PC-9 (cell line): ENCODE measurements at regions not wholly inside any gene's neighbourhood (a gene's known extent, or its start where the extent isn't known, plus 50 kb on each side); places are given as distances from the start of the nearest gene placed in this dataset.

Source experiments
- BruUV-seq: library from RNA; stranded (reverse); fragments of 400-500 nt; replicated peaks from 2 replicates; lab custom pipeline; 2021; lab: Mats Ljungman, UMichigan
- CTCF ChIA-PET: fragments of 300-600 bp; sonication (Branson Sonifier 250); formaldehyde crosslinking; loops from one replicate; lab custom pipeline; 2022; ENCODE audit warnings: antibody characterized with exemption; lab: Charles Lee
- POLR2A ChIA-PET: fragments of 300-600 bp; sonication (Branson Sonifier 250); formaldehyde crosslinking; loops from one replicate; lab custom pipeline; 2022; ENCODE audit warnings: antibody characterized with exemption; ENCODE audit not compliant: unreplicated experiment; lab: Charles Lee
- DNase-seq, 2 experiments: peaks; one replicate each; pipeline versions ENCODE4 v3.0.0 to v3.0.0-alpha.2; 2015 to 2022; ENCODE audit warnings: mixed read lengths in 1 of 2
- H2AFZ ChIP-seq: fragments of 200-600 bp; sonication (generic); 2 replicates; pipeline ENCODE4 v1.8.1; 2017; ENCODE audit warnings: antibody characterized with exemption
- H3F3A ChIP-seq: fragments of 200-600 bp; sonication (generic); 2 replicates; pipeline ENCODE4 v1.8.1; 2017; ENCODE audit warnings: antibody characterized with exemption, mild to moderate bottlenecking, low read depth; ENCODE audit not compliant: insufficient read depth
- H3K27ac ChIP-seq: fragments of 200-600 bp; sonication (generic); 2 replicates; pipeline ENCODE4 v1.6.1; 2016; ENCODE audit warnings: mixed run types
- H3K27me3 ChIP-seq: fragments of 200-600 bp; sonication (generic); 2 replicates; pipeline ENCODE4 v1.6.1; 2016; ENCODE audit warnings: low read depth, mixed run types; ENCODE audit not compliant: insufficient read depth
- H3K36me3 ChIP-seq: fragments of 200-600 bp; sonication (generic); 2 replicates; pipeline ENCODE4 v1.6.1; 2016; ENCODE audit warnings: low read depth, mixed run types
- H3K4me1 ChIP-seq: fragments of 200-600 bp; sonication (generic); replicated peaks from 2 replicates; pipeline ENCODE4 v1.6.1; 2016; ENCODE audit warnings: mixed run types; ENCODE audit not compliant: insufficient read depth
- H3K4me2 ChIP-seq: fragments of 200-600 bp; sonication (generic); 2 replicates; pipeline ENCODE4 v1.6.1; 2017; ENCODE audit warnings: mixed run types
- H3K4me3 ChIP-seq: fragments of 200-600 bp; sonication (generic); 2 replicates; pipeline ENCODE4 v1.6.1; 2016; ENCODE audit warnings: mixed run types
- H3K79me2 ChIP-seq: fragments of 200-600 bp; sonication (generic); 2 replicates; pipeline ENCODE4 v1.6.1; 2017; ENCODE audit warnings: low read depth, mixed run types
- H3K9me2 ChIP-seq: fragments of 200-600 bp; sonication (generic); 2 replicates; pipeline ENCODE4 v1.8.1; 2017; ENCODE audit warnings: mild to moderate bottlenecking; ENCODE audit not compliant: insufficient read depth
- H3K9me3 ChIP-seq: fragments of 200-600 bp; sonication (generic); 2 replicates; pipeline ENCODE4 v1.8.1; 2016; ENCODE audit warnings: low read depth; ENCODE audit not compliant: insufficient read depth
- H4K20me1 ChIP-seq: fragments of 200-600 bp; sonication (generic); 2 replicates; pipeline ENCODE4 v1.8.1; 2017; ENCODE audit not compliant: insufficient read depth
- EZH2 ChIP-seq: fragments of 200-600 bp; sonication (generic); IDR thresholded peaks from 2 replicates; pipeline ENCODE4 v1.8.0; 2017; ENCODE audit warnings: antibody characterized with exemption, low read depth
- intact Hi-C: fragments of 100-400 bp; cut with micrococcal nuclease; formaldehyde crosslinking; loops from one replicate; pipeline ENCODE4 v1.10.0; 2022; ENCODE audit not compliant: unreplicated experiment
- TF ChIP-seq, protein P1 (sequence below): fragments of 200-600 bp; sonication (generic); conservative IDR thresholded peaks from 2 replicates; pipeline ENCODE4 v1.6.1; 2017; ENCODE audit warnings: mixed run types, antibody characterized with exemption, mild to moderate bottlenecking, moderate library complexity

DNA sequence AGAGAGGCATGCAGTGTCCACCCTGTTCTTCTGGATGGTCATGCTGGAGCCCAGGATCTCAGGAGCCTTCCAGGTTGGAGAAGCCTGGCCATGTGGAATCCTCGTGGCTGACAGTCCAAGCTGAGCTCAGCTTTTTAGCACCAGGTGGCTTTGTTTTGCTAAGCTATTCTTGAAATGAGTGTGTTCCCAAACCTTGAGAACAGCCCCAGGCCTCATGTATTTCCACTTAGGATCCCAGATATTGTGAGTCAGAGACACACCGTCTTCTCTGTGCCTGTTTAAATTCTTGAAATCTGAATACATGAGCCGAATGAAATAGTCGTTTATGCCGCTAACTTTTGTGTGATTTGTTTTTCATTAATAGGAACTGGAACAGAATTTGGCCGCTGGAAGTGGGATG, 61.2 kb downstream of the IRX2 start:
- peaks cover 86% of the 10 kb centered on the region for H3K27me3 ChIP-seq
- H3K9me2 ChIP-seq = no peaks in the 10 kb centered on the region
- H3F3A ChIP-seq = no peaks in the 10 kb centered on the region
- H3K4me1 ChIP-seq = no peaks in the 10 kb centered on the region
- no peak for DNase-seq
- no peak for TF ChIP-seq EZH2
- TF ChIP-seq, protein P1, sequence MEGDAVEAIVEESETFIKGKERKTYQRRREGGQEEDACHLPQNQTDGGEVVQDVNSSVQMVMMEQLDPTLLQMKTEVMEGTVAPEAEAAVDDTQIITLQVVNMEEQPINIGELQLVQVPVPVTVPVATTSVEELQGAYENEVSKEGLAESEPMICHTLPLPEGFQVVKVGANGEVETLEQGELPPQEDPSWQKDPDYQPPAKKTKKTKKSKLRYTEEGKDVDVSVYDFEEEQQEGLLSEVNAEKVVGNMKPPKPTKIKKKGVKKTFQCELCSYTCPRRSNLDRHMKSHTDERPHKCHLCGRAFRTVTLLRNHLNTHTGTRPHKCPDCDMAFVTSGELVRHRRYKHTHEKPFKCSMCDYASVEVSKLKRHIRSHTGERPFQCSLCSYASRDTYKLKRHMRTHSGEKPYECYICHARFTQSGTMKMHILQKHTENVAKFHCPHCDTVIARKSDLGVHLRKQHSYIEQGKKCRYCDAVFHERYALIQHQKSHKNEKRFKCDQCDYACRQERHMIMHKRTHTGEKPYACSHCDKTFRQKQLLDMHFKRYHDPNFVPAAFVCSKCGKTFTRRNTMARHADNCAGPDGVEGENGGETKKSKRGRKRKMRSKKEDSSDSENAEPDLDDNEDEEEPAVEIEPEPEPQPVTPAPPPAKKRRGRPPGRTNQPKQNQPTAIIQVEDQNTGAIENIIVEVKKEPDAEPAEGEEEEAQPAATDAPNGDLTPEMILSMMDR = no peak
- CTCF ChIA-PET = no interaction called here
- no peaks in the 10 kb centered on the region for H3K36me3 ChIP-seq
- no peak overlapping the region for H3K4me3 ChIP-seq
- POLR2A ChIA-PET = no interaction called here
- no peak overlapping the region for H2AFZ ChIP-seq
- H3K79me2 ChIP-seq = no peaks in the 10 kb centered on the region
- H3K27ac ChIP-seq = no peak overlapping the region
- H3K4me2 ChIP-seq = no peak overlapping the region
- intact Hi-C loops = no loop called here
- no TSS peak for BruUV-seq
- H3K9me3 ChIP-seq = no peaks in the 10 kb centered on the region
- no peaks in the 10 kb centered on the region; the same call in 1 of the 2 replicates for H4K20me1 ChIP-seq

GRCh38 chr5:2688586-2688985, 62.9 kb downstream of the IRX2 start:
- no peak overlapping the region for H3K4me2 ChIP-seq
- no TSS peak for BruUV-seq
- ChIA-PET POLR2A (no interaction called here), CTCF (no interaction called here)
- H3K9me3 ChIP-seq = no peaks in the 10 kb centered on the region
- peaks cover 96% of the 10 kb centered on the region for H3K27me3 ChIP-seq
- H3K27ac ChIP-seq = no peak overlapping the region
- no peaks in the 10 kb centered on the region for H3K9me2 ChIP-seq
- H3K4me3 ChIP-seq = no peak overlapping the region
- no peaks in the 10 kb centered on the region; the same call in 1 of the 2 replicates for H4K20me1 ChIP-seq
- DNase-seq = no peak
- no peaks in the 10 kb centered on the region for H3K36me3 ChIP-seq
- no peak overlapping the region for H2AFZ ChIP-seq
- intact Hi-C loops = no loop called here
- TF ChIP-seq, protein P1 = no peak
- no peak for TF ChIP-seq EZH2
- no peaks in the 10 kb centered on the region for H3K79me2 ChIP-seq
- no peaks in the 10 kb centered on the region for H3F3A ChIP-seq
- H3K4me1 ChIP-seq = no peaks in the 10 kb centered on the region

- POLR2A ChIA-PET = no interaction called here
Observed at GRCh38 chr5:2687746-2688145, 63.7 kb downstream of the IRX2 start.

More at GRCh38 chr5:2687746-2688145, 63.7 kb downstream of the IRX2 start:
- no peaks in the 10 kb centered on the region for H3K4me1 ChIP-seq
- H3K27ac ChIP-seq = no peak overlapping the region
- no peak overlapping the region for H3K4me2 ChIP-seq
- intact Hi-C loops = no loop called here
- H3F3A ChIP-seq = no peaks in the 10 kb centered on the region
- H3K79me2 ChIP-seq = no peaks in the 10 kb centered on the region
- H2AFZ ChIP-seq = no peak overlapping the region
- H3K36me3 ChIP-seq = no peaks in the 10 kb centered on the region
- CTCF ChIA-PET = no interaction called here
- H3K4me3 ChIP-seq = no peak overlapping the region
- H4K20me1 ChIP-seq = no peaks in the 10 kb centered on the region
- no peak for DNase-seq
- BruUV-seq = no TSS peak
- no peaks in the 10 kb centered on the region for H3K9me3 ChIP-seq
- TF ChIP-seq, protein P1 = no peak
- no peak for TF ChIP-seq EZH2
- peaks cover 96% of the 10 kb centered on the region for H3K27me3 ChIP-seq
- H3K9me2 ChIP-seq = no peaks in the 10 kb centered on the region
